A673 (cell line): ENCODE measurements at regions not wholly inside any gene's neighbourhood (a gene's known extent, or its start where the extent isn't known, plus 50 kb on each side); places are given as distances from the start of the nearest gene placed in this dataset.
A peak's percentile ranks its signal among the peaks of the same experiment; 100 is the strongest.

Experiments
- BruUV-seq: library from RNA; stranded (reverse); fragments of 400-500 nt; replicated peaks from 2 replicates; lab custom pipeline; 2021; lab: Mats Ljungman, UMichigan
- CTCF ChIA-PET: fragments of 300-600 bp; sonication (Branson Sonifier 250); formaldehyde crosslinking; loops from one replicate; lab custom pipeline; 2022; ENCODE audit warnings: antibody characterized with exemption; lab: Charles Lee
- POLR2A ChIA-PET: fragments of 300-600 bp; sonication (Branson Sonifier 250); formaldehyde crosslinking; loops from one replicate; lab custom pipeline; 2022; ENCODE audit warnings: antibody characterized with exemption; ENCODE audit not compliant: low non-redundant PET; lab: Charles Lee
- DNase-seq: peaks from one replicate; pipeline ENCODE4 v3.0.0-alpha.2; 2015; ENCODE audit warnings: low spot score
- H3K27ac ChIP-seq: fragments of 200-600 bp; sonication (generic); 2 replicates; pipeline ENCODE4 v1.5.1; 2016; ENCODE audit warnings: mixed run types, low read depth, mild to moderate bottlenecking, mixed read lengths, antibody characterized with exemption, low read length; ENCODE audit not compliant: poor library complexity, severe bottlenecking
- H3K27me3 ChIP-seq: fragments of 200-600 bp; sonication (generic); replicated peaks from 2 replicates; pipeline ENCODE4 v1.6.1; 2017; ENCODE audit warnings: mixed run types, low read depth, mild to moderate bottlenecking, mixed read lengths, antibody characterized with exemption, low read length; ENCODE audit not compliant: insufficient read depth, poor library complexity
- H3K36me3 ChIP-seq: fragments of 200-600 bp; sonication (generic); 2 replicates; pipeline ENCODE4 v1.6.1; 2016; ENCODE audit warnings: mixed run types, mild to moderate bottlenecking, mixed read lengths, antibody characterized with exemption, low read length; ENCODE audit not compliant: insufficient read depth, poor library complexity, severe bottlenecking
- H3K4me1 ChIP-seq: fragments of 200-600 bp; sonication (generic); 2 replicates; pipeline ENCODE4 v1.6.1; 2017; ENCODE audit warnings: mixed run types, mild to moderate bottlenecking, mixed read lengths, antibody characterized with exemption, low read length; ENCODE audit not compliant: insufficient read depth, poor library complexity, severe bottlenecking
- H3K4me3 ChIP-seq: fragments of 200-600 bp; sonication (generic); 2 replicates; pipeline ENCODE4 v1.5.1; 2016; ENCODE audit warnings: low read depth, mixed run types, mild to moderate bottlenecking, mixed read lengths, low read length; ENCODE audit not compliant: poor library complexity, severe bottlenecking
- H3K9me3 ChIP-seq: fragments of 200-600 bp; sonication (generic); 2 replicates; pipeline ENCODE4 v1.6.1; 2016; ENCODE audit warnings: mixed run types, low read depth, mild to moderate bottlenecking, mixed read lengths, antibody characterized with exemption, low read length; ENCODE audit not compliant: poor library complexity, severe bottlenecking
- EZH2 ChIP-seq: fragments of 200-600 bp; sonication (generic); IDR thresholded peaks from 2 replicates; pipeline ENCODE4 v1.6.1; 2017; ENCODE audit warnings: borderline replicate concordance, low read depth, mild to moderate bottlenecking, mixed read lengths, antibody characterized with exemption, low read length; ENCODE audit not compliant: poor library complexity, severe bottlenecking
- intact Hi-C: fragments of 100-400 bp; cut with micrococcal nuclease; formaldehyde crosslinking; loops from one replicate; pipeline ENCODE4 v1.10.0; 2022; ENCODE audit not compliant: unreplicated experiment
- TF ChIP-seq, protein P1 (sequence below): fragments of 300-800, 200-600 bp; sonication (generic); conservative IDR thresholded peaks from 2 replicates; pipeline ENCODE4 v1.5.1; 2017; ENCODE audit warnings: low read depth, mild to moderate bottlenecking, antibody characterized with exemption, low read length, moderate library complexity, mixed read lengths

DNA sequence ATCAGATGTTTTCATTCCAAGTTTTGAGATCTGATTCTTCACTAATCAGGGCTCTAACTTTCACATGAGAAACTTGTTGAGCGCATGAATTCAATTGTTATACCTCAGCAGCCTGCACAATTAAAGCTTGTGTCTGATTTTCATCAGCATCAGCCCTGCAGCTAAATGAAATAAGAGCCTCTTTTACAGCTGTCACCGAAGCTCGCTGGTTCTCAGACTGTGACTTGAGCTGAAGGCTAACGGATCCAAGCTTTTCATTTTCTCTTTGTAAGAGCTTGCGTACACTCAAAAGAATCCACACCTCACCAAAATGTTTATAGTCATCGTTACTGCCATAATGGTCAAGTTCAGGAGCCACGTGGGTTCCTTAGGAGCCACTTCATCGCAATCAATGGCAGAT lies 65.5 kb upstream of the BEGAIN start:
- ChIA-PET POLR2A (no interaction called here), CTCF (interaction anchor here (1.5 to 1.9 kb wide), 2 partner anchors 268 to 269 kb away, joined by 8 to 10 read pairs; no protein-coding TSS in a partner anchor)
- intact Hi-C loops = no loop called here
- TF ChIP-seq, protein P1, sequence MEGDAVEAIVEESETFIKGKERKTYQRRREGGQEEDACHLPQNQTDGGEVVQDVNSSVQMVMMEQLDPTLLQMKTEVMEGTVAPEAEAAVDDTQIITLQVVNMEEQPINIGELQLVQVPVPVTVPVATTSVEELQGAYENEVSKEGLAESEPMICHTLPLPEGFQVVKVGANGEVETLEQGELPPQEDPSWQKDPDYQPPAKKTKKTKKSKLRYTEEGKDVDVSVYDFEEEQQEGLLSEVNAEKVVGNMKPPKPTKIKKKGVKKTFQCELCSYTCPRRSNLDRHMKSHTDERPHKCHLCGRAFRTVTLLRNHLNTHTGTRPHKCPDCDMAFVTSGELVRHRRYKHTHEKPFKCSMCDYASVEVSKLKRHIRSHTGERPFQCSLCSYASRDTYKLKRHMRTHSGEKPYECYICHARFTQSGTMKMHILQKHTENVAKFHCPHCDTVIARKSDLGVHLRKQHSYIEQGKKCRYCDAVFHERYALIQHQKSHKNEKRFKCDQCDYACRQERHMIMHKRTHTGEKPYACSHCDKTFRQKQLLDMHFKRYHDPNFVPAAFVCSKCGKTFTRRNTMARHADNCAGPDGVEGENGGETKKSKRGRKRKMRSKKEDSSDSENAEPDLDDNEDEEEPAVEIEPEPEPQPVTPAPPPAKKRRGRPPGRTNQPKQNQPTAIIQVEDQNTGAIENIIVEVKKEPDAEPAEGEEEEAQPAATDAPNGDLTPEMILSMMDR = no peak
- TF ChIP-seq EZH2 = no peak
- no peak overlapping the region for H3K27ac ChIP-seq
- no peaks in the 10 kb centered on the region for H3K27me3 ChIP-seq
- BruUV-seq = no TSS peak
- no peaks in the 10 kb centered on the region for H3K9me3 ChIP-seq
- H3K4me1 ChIP-seq = peaks cover 10% of the 10 kb centered on the region
- DNase-seq = no peak
- no peaks in the 10 kb centered on the region for H3K36me3 ChIP-seq
- no peak overlapping the region for H3K4me3 ChIP-seq

DNA sequence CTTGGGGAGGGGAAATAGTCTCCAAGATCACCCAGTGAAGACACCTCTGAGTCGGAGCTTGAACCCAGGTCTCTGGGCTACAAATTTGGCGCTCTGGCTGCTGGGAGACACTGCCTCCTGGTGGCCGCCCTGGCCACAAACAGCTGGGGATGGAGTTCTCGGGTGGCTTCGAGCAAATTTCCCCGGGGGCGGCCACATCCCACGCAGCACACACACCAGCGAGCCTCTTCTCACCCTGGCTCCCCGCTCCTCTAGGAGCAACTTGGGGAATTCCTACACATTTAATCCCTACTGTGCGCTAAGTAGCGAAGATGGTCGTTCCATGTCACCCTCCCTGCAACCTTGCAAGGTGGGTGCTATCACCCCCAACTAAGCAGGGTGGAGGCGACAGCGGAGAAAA lies 66.2 kb upstream of the BEGAIN start:
- Histone ChIP-seq H3K36me3 (no peaks in the 10 kb centered on the region), H3K4me3 (no peak overlapping the region), H3K4me1 (peaks cover 10% of the 10 kb centered on the region), H3K9me3 (no peaks in the 10 kb centered on the region), H3K27ac (no peak overlapping the region), H3K27me3 (no peaks in the 10 kb centered on the region)
- DNase-seq = peak; percentile 24
- no peak for TF ChIP-seq EZH2
- TF ChIP-seq, protein P1 = peak; percentile 73
- POLR2A ChIA-PET = no interaction called here
- CTCF ChIA-PET = interaction anchor here (1.5 to 1.9 kb wide), 2 partner anchors 268 to 270 kb away, joined by 8 to 10 read pairs; no protein-coding TSS in a partner anchor
- no TSS peak for BruUV-seq
- intact Hi-C loops = no loop called here

DNA sequence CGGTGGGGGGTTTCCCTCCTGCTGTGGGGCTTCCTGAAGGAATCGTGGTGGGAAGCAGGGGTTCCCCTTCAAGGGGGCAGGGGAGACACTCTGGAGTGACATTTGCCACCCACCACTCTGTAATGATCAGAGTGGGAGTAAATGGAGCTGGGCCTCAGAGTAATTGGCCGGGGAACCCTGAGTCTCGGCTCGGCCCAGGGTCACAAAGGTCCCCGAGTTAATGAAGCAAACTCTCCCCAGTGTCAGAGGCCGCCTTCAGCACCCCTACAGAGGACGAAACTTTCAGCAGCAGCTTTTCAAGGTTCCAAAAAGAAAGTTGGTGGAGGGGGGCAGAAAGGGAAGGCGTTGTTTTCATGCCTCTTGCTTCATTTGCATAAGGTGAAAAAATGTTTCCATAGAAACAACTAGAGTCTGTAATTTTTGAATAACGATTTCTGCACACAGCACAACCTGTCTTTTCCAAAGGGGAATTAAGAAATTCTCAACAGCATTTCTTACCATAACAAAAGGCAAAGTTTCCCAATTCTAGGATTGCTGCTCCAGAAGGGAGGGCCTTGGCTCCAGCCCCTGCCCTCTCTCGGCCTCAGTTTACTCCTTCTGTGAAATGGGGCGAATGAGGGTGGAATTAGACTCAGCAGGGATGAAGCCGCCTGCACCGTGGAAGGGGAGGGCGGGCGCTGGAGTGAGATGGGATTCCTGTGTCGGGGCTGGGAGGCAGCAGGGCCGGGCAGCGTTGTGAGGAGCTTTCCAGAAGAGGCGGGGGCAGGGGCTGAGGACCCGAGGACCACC lies 67.0 kb upstream of the BEGAIN start:
- H3K27me3 ChIP-seq = no peaks in the 10 kb centered on the region
- TF ChIP-seq, protein P1 = no peak
- no peak for TF ChIP-seq EZH2
- BruUV-seq = no TSS peak
- CTCF ChIA-PET = interaction anchor here (1.5 to 1.9 kb wide), 2 partner anchors 269 to 271 kb away, joined by 8 to 10 read pairs; no protein-coding TSS in a partner anchor
- no peak overlapping the region for H3K27ac ChIP-seq
- no peaks in the 10 kb centered on the region for H3K36me3 ChIP-seq
- peaks cover 10% of the 10 kb centered on the region for H3K4me1 ChIP-seq
- no peak overlapping the region for H3K4me3 ChIP-seq
- H3K9me3 ChIP-seq = no peaks in the 10 kb centered on the region
- POLR2A ChIA-PET = no interaction called here
- DNase-seq = no peak
- intact Hi-C loops = loop anchor here (2.0 kb wide), 1 partner anchor 271 kb away; no protein-coding TSS in a partner anchor
